ENCODE measurements at regions not wholly inside any gene's neighbourhood (a gene's known extent, or its start where the extent isn't known, plus 50 kb on each side); places are given as distances from the start of the nearest gene placed in this dataset.

- TF ChIP-seq, protein P1, sequence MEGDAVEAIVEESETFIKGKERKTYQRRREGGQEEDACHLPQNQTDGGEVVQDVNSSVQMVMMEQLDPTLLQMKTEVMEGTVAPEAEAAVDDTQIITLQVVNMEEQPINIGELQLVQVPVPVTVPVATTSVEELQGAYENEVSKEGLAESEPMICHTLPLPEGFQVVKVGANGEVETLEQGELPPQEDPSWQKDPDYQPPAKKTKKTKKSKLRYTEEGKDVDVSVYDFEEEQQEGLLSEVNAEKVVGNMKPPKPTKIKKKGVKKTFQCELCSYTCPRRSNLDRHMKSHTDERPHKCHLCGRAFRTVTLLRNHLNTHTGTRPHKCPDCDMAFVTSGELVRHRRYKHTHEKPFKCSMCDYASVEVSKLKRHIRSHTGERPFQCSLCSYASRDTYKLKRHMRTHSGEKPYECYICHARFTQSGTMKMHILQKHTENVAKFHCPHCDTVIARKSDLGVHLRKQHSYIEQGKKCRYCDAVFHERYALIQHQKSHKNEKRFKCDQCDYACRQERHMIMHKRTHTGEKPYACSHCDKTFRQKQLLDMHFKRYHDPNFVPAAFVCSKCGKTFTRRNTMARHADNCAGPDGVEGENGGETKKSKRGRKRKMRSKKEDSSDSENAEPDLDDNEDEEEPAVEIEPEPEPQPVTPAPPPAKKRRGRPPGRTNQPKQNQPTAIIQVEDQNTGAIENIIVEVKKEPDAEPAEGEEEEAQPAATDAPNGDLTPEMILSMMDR (IDR thresholded peaks at IDR 0.05): no peak
- TF ChIP-seq POLR2A (IDR thresholded peaks at IDR 0.05): no peak
Observed at GRCh38 chr13:105692769-105693168, 842.7 kb downstream of the EFNB2 start.

Data from right lobe of liver (tissue), 4 donors.